ENCODE measurements at regions not wholly inside any gene's neighbourhood (a gene's known extent, or its start where the extent isn't known, plus 50 kb on each side); places are given as distances from the start of the nearest gene placed in this dataset.

DNA sequence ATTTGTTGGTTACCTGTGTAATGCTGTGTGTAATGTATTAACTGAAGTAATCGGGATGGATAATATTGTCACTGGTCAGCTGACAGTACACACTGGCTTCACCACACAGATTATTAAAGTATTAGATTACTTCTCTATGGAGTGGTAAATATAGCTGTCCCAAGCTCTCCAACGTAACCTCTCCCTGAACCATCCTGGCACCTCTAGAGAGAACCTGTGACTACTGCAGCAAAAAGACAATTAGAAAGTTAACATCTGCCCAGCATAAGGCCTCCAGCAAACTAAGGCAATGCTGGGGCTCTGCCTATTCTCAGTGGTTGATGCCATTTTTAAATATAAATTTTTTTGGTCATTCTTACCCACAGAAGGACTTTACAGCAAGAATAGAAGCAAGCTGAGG lies 351.3 kb downstream of the GPD2 start:
- TF ChIP-seq, protein P1, sequence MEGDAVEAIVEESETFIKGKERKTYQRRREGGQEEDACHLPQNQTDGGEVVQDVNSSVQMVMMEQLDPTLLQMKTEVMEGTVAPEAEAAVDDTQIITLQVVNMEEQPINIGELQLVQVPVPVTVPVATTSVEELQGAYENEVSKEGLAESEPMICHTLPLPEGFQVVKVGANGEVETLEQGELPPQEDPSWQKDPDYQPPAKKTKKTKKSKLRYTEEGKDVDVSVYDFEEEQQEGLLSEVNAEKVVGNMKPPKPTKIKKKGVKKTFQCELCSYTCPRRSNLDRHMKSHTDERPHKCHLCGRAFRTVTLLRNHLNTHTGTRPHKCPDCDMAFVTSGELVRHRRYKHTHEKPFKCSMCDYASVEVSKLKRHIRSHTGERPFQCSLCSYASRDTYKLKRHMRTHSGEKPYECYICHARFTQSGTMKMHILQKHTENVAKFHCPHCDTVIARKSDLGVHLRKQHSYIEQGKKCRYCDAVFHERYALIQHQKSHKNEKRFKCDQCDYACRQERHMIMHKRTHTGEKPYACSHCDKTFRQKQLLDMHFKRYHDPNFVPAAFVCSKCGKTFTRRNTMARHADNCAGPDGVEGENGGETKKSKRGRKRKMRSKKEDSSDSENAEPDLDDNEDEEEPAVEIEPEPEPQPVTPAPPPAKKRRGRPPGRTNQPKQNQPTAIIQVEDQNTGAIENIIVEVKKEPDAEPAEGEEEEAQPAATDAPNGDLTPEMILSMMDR (IDR thresholded peaks at IDR 0.05), result no peak
- DNase-seq, result no peak
- H3K4me1 Mint-ChIP-seq (ENCODE audit: low read depth), result no peaks in the 10 kb centered on the region
- no peak overlapping the region for H3K4me3 Mint-ChIP-seq
- H3K27ac Mint-ChIP-seq, result no peak overlapping the region
- H3K36me3 Mint-ChIP-seq (ENCODE audit: low read depth), result no peaks in the 10 kb centered on the region
- H3K27me3 Mint-ChIP-seq (ENCODE audit: insufficient read depth), result peaks cover 4% of the 10 kb centered on the region; the same call in 1 of the 2 replicates
- no peaks in the 10 kb centered on the region for H3K9me3 Mint-ChIP-seq

DNA sequence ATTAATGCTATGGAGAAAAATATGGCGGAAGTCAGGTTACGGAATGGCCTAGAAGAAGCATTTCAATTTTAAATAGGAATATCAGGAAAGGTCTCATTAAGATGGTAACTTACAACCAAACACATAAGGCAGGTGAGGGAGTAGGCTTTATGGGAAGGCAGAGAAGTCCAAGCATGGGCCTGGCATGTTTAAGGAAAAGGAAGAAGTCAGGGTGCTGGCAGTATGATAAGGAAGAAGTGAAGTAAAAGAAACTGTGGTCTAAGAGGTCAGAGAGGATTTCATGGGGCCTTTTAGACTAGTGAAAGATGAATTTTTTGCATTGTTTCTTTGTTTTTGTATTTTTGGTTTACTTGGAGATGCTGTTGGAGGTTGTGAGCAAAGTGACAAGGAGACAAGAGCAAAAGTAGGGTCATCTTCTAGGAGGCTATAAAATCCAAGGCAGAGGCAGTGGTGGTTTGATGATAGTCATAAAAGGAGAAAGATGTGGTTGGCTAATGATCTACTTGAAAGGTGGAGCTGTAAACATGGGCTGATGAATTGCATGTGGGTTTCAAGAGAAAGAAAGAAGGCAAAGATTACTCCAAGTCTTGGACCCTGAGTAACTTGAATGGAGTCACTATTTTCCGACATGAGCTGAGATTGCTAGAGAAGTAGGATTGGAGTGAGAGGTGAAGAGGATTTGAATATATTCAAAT lies 354.3 kb downstream of the GPD2 start:
- Mint-ChIP-seq H3K36me3 (ENCODE audit: low read depth) (no peaks in the 10 kb centered on the region), H3K9me3 (no peaks in the 10 kb centered on the region), H3K4me1 (ENCODE audit: low read depth) (no peaks in the 10 kb centered on the region), H3K4me3 (no peak overlapping the region), H3K27ac (no peak overlapping the region), H3K27me3 (ENCODE audit: insufficient read depth) (peaks cover 5% of the 10 kb centered on the region; the same call in 1 of the 2 replicates)
- DNase-seq, result no peak
- TF ChIP-seq, protein P1 (IDR thresholded peaks at IDR 0.05), result no peak

DNA sequence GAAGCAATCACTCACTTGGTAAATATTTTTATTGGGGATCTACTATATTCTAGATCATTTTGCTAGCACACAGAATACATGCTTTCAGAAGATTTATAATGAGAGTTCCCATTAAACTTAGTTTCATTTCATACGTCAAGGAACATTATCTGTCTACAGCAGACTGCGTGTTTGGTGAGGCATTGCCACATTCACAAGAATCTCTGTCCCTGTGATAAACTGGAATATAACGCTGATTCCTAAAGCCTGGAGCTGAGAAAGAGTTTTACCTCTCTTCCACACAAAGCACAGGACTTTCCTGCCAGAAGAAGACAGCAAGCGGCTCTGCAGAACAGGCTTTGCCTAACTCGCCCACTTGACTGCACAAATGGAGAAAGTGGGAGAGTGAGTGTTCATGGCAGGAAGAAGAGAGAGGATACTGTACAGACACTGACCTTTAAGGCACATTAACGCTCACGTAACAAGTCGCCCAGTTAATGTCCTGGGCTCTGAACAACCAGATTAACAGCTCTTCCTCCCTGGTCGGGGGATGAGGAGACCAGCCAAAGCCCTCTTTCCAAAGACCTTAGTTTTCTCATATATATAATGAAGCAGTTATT lies 356.2 kb downstream of the GPD2 start:
- Mint-ChIP-seq H3K27me3 (ENCODE audit: insufficient read depth) (peaks cover 5% of the 10 kb centered on the region; the same call in 1 of the 2 replicates), H3K4me3 (peak overlapping the region; percentile 47; the same call in 1 of the 2 replicates), H3K36me3 (ENCODE audit: low read depth) (no peaks in the 10 kb centered on the region), H3K9me3 (no peaks in the 10 kb centered on the region), H3K27ac (no peak overlapping the region), H3K4me1 (ENCODE audit: low read depth) (no peaks in the 10 kb centered on the region)
- TF ChIP-seq, protein P1 (IDR thresholded peaks at IDR 0.05), result no peak
- DNase-seq, result no peak

DNA sequence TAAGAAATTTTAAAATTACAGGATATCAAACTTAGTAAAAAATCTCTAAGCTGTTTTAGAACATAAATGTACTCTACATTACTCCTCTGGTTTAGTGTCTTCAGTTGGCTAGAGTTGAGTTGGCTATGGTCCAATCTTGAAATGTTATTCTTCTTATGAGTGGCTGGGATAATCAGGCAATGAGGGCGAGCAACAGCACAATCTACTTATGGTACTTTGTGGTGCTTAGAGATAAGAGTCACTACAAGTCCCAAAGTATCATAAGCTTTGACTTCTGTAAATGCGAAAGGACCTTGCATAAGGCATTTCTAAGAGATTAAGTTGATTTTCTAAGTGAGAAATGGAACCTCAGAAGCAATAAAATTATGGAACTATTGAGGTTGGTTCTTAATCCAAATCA lies 361.7 kb downstream of the GPD2 start:
- H3K4me3 Mint-ChIP-seq, result no peak overlapping the region

DNA sequence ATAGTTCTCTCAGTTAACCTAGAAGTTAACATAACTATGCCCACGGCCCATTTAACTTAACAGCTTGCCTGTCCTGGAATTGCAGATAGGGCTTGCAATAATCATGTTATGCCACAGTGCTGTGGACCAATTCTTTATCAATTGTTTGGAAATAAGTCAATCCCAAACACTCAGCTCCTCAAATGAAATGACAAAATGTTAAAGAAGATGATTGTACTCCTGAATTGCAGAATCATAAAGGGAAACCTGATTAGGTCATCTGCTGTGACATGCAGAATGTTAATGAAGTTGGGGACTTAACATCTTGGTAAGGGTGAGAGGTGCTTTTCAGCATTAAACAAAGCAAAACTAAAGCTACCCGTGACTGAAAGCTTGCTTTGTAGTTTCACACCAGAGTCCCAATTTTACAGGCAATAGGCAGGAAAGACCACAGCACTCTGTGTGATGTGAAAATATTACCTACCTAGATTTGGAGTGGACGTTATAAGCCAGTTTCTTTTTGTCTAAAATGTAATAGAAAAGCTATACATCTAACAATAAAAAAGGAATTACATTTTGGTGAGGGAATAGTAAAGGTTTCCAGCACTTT lies 364.0 kb downstream of the GPD2 start:
- no peaks in the 10 kb centered on the region for H3K9me3 Mint-ChIP-seq
- no peak for DNase-seq
- H3K27ac Mint-ChIP-seq, result no peak overlapping the region
- no peaks in the 10 kb centered on the region for H3K36me3 Mint-ChIP-seq (ENCODE audit: low read depth)
- H3K4me1 Mint-ChIP-seq (ENCODE audit: low read depth), result peaks cover 12% of the 10 kb centered on the region; the same call in 1 of the 2 replicates
- H3K4me3 Mint-ChIP-seq, result peak overlapping the region; percentile 79
- TF ChIP-seq, protein P1 (IDR thresholded peaks at IDR 0.05), result no peak
- peaks cover 5% of the 10 kb centered on the region for H3K27me3 Mint-ChIP-seq (ENCODE audit: insufficient read depth)

More for the DNA sequence above, 361.7 kb downstream of the GPD2 start:
- TF ChIP-seq, protein P1 (IDR thresholded peaks at IDR 0.05), result no peak
- H3K27me3 Mint-ChIP-seq (ENCODE audit: insufficient read depth), result peaks cover 1% of the 10 kb centered on the region; the same call in 1 of the 2 replicates
- H3K4me1 Mint-ChIP-seq (ENCODE audit: low read depth), result peaks cover 7% of the 10 kb centered on the region; the same call in 1 of the 2 replicates
- H3K9me3 Mint-ChIP-seq, result no peaks in the 10 kb centered on the region
- DNase-seq, result no peak
- no peak overlapping the region for H3K27ac Mint-ChIP-seq
- H3K36me3 Mint-ChIP-seq (ENCODE audit: low read depth), result no peaks in the 10 kb centered on the region
